Aorta (tissue), 5 donors: ENCODE measurements at regions not wholly inside any gene's neighbourhood (a gene's known extent, or its start where the extent isn't known, plus 50 kb on each side); places are given as distances from the start of the nearest gene placed in this dataset.

Source experiments
- ATAC-seq: fragments of 200-7000 bp; cut with Tn5 transposase; one replicate; pipeline ENCODE4 v1.9.1; 2022; ENCODE audit warnings: moderate library complexity; ENCODE audit not compliant: low FRiP score
- DNase-seq, 2 donors: peaks; one replicate each; pipeline ENCODE4 v3.0.0-alpha.2; 2020
- H3K27ac ChIP-seq, 2 donors: one replicate each; pipeline ENCODE4 v1.5.1; 2013; ENCODE audit warnings: low read length in 2 of 2, mild to moderate bottlenecking in 2 of 2, moderate library complexity in 2 of 2, control low read depth in 1 of 2, inconsistent platforms in 1 of 2, low read depth in 1 of 2
- H3K27me3 ChIP-seq, 2 donors: one replicate each; pipeline ENCODE4 v1.6.1; 2013; ENCODE audit warnings: control low read depth in 1 of 2, low read length in 1 of 2, mild to moderate bottlenecking in 1 of 2, moderate library complexity in 1 of 2; ENCODE audit not compliant: insufficient read depth in 2 of 2, control insufficient read depth in 1 of 2
- H3K36me3 ChIP-seq, 2 donors: one replicate each; pipeline ENCODE4 v1.6.1; 2013; ENCODE audit warnings: control low read depth in 1 of 2, low read length in 1 of 2, mild to moderate bottlenecking in 1 of 2; ENCODE audit not compliant: insufficient read depth in 2 of 2, control insufficient read depth in 1 of 2
- H3K4me1 ChIP-seq, 2 donors: one replicate each; pipeline ENCODE4 v1.6.1; 2013; ENCODE audit warnings: low read length in 2 of 2, control low read depth in 1 of 2, mild to moderate bottlenecking in 1 of 2, moderate library complexity in 1 of 2; ENCODE audit not compliant: insufficient read depth in 2 of 2, control insufficient read depth in 1 of 2
- H3K4me3 ChIP-seq, 2 donors: one replicate each; pipeline ENCODE4 v1.5.1; 2013; ENCODE audit warnings: low read length in 2 of 2, control low read depth in 1 of 2, mild to moderate bottlenecking in 1 of 2
- H3K9me3 ChIP-seq: one replicate; pipeline ENCODE4 v1.6.1; 2013; ENCODE audit warnings: mild to moderate bottlenecking, low read length; ENCODE audit not compliant: control insufficient read depth
- WGBS, 2 donors: extraction: QIAGEN DNeasy Blood & Tissue Kit; methylation state at CpG; one replicate each; pipeline ENCODE4 v1.1.7; 2013; 5-methylcytosine and 5-hydroxymethylcytosine counted together
- intact Hi-C, 2 donors: fragments of 100-400 bp; cut with DNase I; formaldehyde crosslinking; loops; one replicate each; pipeline versions ENCODE4 v1.14.2 to v1.15.0; 2022
- donor health status: healthy with polysubstance abuse.
- donor health status: Bipolar disorder and iron deficiency.
- donor health status: DM: no; HTN: no; CAD: no.
- donor health status: DM: no; HTN: no; CAD: no.
- donor health status: DM: yes; HTN: yes; CAD: no.

DNA sequence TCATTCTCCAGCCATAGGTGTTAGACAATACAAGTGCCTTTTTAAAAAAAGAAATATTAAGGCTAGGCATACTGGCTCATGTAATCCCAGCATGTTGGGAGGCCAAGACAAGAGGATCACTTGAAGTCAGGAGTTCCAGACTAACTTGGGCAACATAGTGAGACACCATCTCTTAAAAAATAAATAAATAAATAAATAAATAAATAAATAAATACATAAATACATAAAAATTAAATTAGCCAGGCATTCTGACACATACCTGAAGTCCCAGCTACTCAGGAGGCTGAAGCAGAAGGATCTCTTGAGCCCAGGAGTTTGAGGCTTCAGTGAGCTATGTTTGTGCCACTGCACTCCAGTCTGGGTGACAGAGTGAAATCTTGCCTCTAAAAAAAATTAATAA lies 85.8 kb upstream of the ATP1B1 start:
- Histone ChIP-seq H3K4me1 (no peaks in the 10 kb centered on the region), H3K27me3 (peaks cover 0 to 1% of the 10 kb centered on the region in 2 donors), H3K27ac (no peak overlapping the region), H3K36me3 (no peaks in the 10 kb centered on the region), H3K4me3 (no peak overlapping the region), H3K9me3 (no peaks in the 10 kb centered on the region)
- intact Hi-C loops: no loop called here
- ATAC-seq (no peak), DNase-seq (no peak)

DNA sequence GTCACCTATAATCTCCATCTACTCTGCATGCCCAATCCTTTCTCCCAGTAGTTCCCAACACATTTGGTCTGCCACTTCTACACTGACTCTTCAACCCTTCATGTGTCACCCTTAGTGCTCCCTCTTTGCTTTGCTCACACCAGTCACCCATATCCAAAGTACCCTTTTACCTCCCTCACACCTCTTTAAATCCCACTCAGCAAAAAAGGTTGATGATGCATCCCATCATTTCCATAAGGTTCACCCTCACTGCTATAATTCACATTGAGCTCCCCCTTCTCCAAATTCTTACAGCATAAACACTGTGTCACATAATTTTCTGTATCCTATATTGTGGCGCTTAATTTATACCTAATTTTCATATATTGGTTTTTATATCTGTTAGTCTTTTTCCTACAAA lies 83.8 kb upstream of the ATP1B1 start:
- Histone ChIP-seq H3K9me3 (no peaks in the 10 kb centered on the region), H3K36me3 (no peaks in the 10 kb centered on the region), H3K27me3 (peaks cover 0 to 1% of the 10 kb centered on the region in 2 donors), H3K4me3 (no peak overlapping the region), H3K27ac (no peak overlapping the region), H3K4me1 (no peaks in the 10 kb centered on the region)
- intact Hi-C loops: no loop called here
- WGBS, 2 donors: 94 to 99% methylated on average over 1 of the region's 1 CpG
- no peak for DNase-seq
- ATAC-seq: no peak

DNA sequence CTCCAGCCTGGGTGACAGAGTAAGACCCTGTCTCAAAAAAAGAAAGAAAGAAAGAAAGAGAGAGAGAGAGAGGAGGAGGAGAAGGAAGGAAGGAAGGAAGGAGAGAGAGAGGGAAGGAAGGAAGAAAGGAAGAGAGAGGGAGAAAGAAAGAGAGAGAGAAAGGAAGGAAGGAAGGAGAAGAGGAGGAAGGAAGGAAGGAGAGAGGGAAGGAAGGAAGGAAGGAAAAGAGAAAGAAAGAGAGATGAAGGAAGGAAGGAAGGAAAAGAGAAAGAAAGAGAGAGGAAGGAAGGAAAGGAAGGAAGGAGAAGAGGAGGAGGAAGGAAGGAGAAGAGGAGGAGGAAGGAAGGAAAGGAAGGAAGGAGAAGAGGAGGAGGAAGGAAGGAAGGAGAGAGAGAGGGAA lies 82.2 kb upstream of the ATP1B1 start:
- no peak overlapping the region for H3K4me3 ChIP-seq
- no peaks in the 10 kb centered on the region for H3K4me1 ChIP-seq
- H3K9me3 ChIP-seq: no peaks in the 10 kb centered on the region
- no peak overlapping the region for H3K27ac ChIP-seq
- intact Hi-C loops: no loop called here
- no peaks in the 10 kb centered on the region for H3K36me3 ChIP-seq
- ATAC-seq: no peak
- no peak for DNase-seq
- peaks cover 0 to 1% of the 10 kb centered on the region in 2 donors for H3K27me3 ChIP-seq

DNA sequence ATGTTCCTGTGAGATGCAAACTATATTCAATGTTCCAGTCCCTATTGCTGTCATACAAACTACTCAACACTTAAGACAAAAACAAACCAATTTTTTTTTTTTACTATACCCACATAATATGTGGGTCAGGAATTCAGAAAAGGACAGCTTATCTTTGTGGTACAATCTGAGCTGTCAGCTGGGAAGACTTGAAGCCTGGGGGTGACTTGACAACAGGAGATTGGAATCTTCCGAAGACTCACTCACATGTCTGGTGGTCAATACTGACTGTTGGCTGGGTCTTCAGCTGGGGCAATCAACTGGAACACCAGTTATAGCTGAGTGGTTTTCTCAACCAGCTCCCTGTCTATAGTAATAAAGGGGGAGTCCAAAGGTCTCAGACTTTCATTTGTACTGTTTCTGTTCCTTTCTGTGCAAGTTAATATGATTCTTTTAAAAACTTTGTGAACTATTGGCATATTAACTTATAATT lies 81.7 kb upstream of the ATP1B1 start:
- intact Hi-C loops: no loop called here
- Histone ChIP-seq H3K9me3 (no peaks in the 10 kb centered on the region), H3K27ac (no peak overlapping the region), H3K36me3 (no peaks in the 10 kb centered on the region), H3K4me3 (no peak overlapping the region), H3K27me3 (peaks cover 0 to 1% of the 10 kb centered on the region in 2 donors), H3K4me1 (no peaks in the 10 kb centered on the region)
- ATAC-seq (no peak), DNase-seq (no peak)
- 95 to 96% methylated on average over 1 of the region's 1 CpG for WGBS, 2 donors

DNA sequence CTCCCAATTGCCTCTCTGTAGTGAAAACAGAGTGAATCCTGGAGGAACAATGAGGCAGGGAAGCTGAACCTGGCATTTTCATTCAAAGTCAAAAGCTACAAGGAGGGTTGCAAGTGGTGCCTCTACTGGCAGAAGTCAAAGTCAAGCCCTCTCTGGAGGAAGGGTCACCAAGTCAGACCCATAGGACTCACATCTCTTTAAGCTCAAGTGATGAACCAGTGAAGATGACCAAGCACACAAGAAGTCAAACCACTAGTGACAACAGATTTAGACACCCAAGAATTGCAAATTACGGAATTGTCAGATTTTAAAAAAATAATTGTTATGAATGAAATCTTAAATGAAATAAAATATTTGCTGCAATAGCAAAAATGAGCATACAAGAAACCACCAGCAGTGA lies 81.1 kb upstream of the ATP1B1 start:
- intact Hi-C loops: no loop called here
- ATAC-seq (no peak), DNase-seq (no peak)
- 87 to 97% methylated on average over 1 of the region's 1 CpG for WGBS, 2 donors
- H3K27ac ChIP-seq: no peak overlapping the region
- no peak overlapping the region for H3K4me3 ChIP-seq
- H3K36me3 ChIP-seq: no peaks in the 10 kb centered on the region
- no peaks in the 10 kb centered on the region for H3K9me3 ChIP-seq
- H3K27me3 ChIP-seq: peaks cover 0 to 1% of the 10 kb centered on the region in 2 donors
- H3K4me1 ChIP-seq: no peaks in the 10 kb centered on the region

DNA sequence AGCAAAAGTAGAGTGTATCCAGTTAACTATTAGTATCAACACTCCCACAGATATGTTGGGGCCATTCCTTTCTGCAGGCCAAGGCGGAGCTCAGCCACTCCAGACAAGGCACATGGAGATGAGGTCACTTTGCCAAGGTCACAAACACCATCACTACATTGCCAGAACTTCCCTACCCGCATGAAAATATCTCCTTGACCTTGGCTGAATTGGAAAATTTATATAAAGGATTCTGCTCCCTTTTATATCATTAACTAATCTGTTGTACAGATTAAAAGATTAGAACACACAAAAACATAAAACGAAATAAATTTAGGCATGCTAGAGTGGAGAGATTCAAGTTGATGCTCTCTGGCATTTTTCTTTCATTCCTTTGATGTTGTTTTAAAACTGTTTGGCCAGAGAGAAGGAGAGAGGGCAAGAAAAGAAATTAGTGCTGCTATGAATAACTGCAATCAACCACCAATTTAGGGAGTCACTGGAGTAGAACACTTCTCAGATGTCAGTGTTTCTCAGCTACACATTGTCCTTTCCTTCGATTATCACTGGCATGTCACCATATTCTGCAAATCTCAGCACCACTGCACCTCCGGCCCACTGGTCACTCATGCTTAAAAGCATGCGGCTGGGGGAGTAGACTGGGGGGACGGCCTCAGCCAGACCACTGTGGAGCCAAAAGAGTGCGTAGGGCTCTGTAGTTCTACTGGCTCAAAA lies 78.7 kb upstream of the ATP1B1 start:
- Histone ChIP-seq H3K9me3 (no peaks in the 10 kb centered on the region), H3K27ac (no peak overlapping the region), H3K4me1 (no peaks in the 10 kb centered on the region), H3K4me3 (no peak overlapping the region), H3K36me3 (no peaks in the 10 kb centered on the region), H3K27me3 (peaks cover 0 to 1% of the 10 kb centered on the region in 2 donors)
- 52 to 63% methylated on average over 8 of the region's 8 CpGs for WGBS, 2 donors
- intact Hi-C loops: no loop called here
- no peak for ATAC-seq
- no peak for DNase-seq

DNA sequence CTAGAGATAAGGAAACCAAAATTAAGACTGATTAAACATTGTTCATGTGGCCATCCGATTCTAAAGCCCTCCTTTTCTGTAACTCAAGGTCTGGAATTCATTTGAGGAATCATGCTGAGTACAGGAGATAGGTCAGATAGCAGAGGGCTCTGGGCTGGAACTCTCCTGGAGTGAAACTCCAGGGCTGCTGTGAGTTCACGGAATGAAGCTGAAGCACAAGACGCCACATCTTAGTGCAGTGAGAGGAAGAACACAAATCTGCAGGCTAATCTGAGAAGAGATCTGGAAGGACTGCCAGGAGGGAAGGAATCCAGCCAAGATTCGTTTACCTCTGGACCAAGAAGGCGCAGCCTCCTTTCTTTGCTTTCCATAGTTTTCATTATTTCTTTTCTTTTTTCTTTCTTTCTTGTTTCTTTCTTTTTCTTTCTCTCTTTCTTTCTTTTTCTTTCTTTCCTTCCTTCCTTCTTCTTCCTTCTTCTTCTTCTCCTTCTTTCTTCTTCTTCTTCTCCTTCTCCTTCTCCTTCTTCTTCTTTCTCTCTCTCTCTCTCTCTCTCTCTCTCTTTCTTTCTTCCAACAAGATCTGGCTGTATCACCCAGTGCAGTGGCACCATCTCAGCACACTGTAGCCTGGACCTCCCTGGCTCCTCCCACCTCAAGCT lies 74.8 kb upstream of the ATP1B1 start:
- Histone ChIP-seq H3K4me1 (no peaks in the 10 kb centered on the region), H3K27ac (no peak overlapping the region), H3K27me3 (no peaks in the 10 kb centered on the region), H3K4me3 (no peak overlapping the region), H3K36me3 (no peaks in the 10 kb centered on the region), H3K9me3 (no peaks in the 10 kb centered on the region)
- WGBS, 2 donors: 20 to 28% methylated on average over 5 of the region's 5 CpGs
- ATAC-seq: no peak
- intact Hi-C loops: no loop called here
- no peak for DNase-seq

DNA sequence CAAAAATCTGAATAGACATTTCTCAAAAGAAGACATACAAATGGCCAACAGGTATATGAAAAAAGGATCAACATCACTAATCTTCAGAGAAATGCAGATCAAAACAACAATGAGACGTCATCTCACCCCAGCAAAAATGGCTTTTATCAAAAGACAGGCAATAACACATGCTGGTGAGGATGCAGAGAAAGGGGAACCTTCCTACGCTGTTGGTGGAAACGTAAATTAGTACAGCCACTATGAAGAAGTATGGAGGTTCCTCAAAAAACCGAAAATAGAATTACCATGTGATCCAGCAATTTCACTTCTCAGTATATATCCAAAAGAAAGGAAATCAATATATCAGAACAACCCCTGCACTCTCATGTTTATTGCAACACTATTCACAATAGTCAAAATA lies 65.1 kb upstream of the ATP1B1 start:
- no peaks in the 10 kb centered on the region for H3K4me1 ChIP-seq
- no peak overlapping the region for H3K27ac ChIP-seq
- intact Hi-C loops: no loop called here
- H3K36me3 ChIP-seq: no peaks in the 10 kb centered on the region
- 77 to 84% methylated on average over 4 of the region's 4 CpGs for WGBS, 2 donors
- H3K27me3 ChIP-seq: no peaks in the 10 kb centered on the region
- H3K4me3 ChIP-seq: no peak overlapping the region
- DNase-seq (no peak), ATAC-seq (no peak)
- no peaks in the 10 kb centered on the region for H3K9me3 ChIP-seq

DNA sequence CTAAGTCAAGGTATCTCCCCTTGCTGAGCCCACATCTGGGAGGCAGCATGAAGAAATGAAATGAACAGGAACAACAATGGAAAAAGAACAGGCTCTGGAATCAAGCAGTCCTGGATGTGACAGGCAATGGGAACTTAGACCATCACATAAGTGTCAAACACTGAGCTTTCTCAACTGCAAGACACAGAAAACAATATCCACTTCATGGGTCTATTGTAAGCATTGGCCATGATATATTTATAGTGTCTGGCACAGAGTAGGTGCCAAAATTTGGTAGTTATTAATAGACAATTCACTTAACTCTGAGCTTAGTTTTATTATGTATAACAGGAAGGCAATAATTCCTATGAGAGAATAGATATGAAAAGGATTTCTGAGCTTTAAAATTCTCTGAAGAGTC lies 64.1 kb upstream of the ATP1B1 start:
- DNase-seq (no peak), ATAC-seq (no peak)
- H3K4me1 ChIP-seq: no peaks in the 10 kb centered on the region
- H3K27ac ChIP-seq: no peak overlapping the region
- no peaks in the 10 kb centered on the region for H3K36me3 ChIP-seq
- H3K27me3 ChIP-seq: no peaks in the 10 kb centered on the region
- intact Hi-C loops: no loop called here
- H3K9me3 ChIP-seq: no peaks in the 10 kb centered on the region
- H3K4me3 ChIP-seq: no peak overlapping the region
